ENCODE measurements at regions not wholly inside any gene's neighbourhood (a gene's known extent, or its start where the extent isn't known, plus 50 kb on each side); places are given as distances from the start of the nearest gene placed in this dataset.

- no peak overlapping the region for H3K4me3 ChIP-seq
- intact Hi-C loops (cut with DNase I) = no loop called here
- H3K27ac ChIP-seq = no peak overlapping the region
- no peak for TF ChIP-seq CTCF (IDR thresholded peaks at IDR 0.05)
- no peak for TF ChIP-seq POLR2A (IDR thresholded peaks at IDR 0.05)
- H3K9me3 ChIP-seq = no peaks in the 10 kb centered on the region
- H3K27me3 ChIP-seq = peaks cover 0 to 7% (median 0%) of the 10 kb centered on the region in 9 donors
- no peak for ATAC-seq
- WGBS, 4 donors = 73 to 90% (median 83%) methylated on average over 6 of the region's 6 CpGs
- no peak for DNase-seq
- no peaks in the 10 kb centered on the region for H3K4me1 ChIP-seq
- no peaks in the 10 kb centered on the region for H3K36me3 ChIP-seq
These were observed 78.9 kb upstream of the SPON1 start for GRCh38 chr11:13883589-13883988.

- no peaks in the 10 kb centered on the region for H3K36me3 ChIP-seq
- intact Hi-C loops (cut with DNase I) = no loop called here
- TF ChIP-seq CTCF (IDR thresholded peaks at IDR 0.05) (no peak), POLR2A (IDR thresholded peaks at IDR 0.05) (no peak)
- no peaks in the 10 kb centered on the region for H3K9me3 ChIP-seq
- no peaks in the 10 kb centered on the region for H3K4me1 ChIP-seq
- H3K27ac ChIP-seq = no peak overlapping the region
- ATAC-seq = no peak
- no peak overlapping the region for H3K4me3 ChIP-seq
- no peak for DNase-seq
- peaks cover 0 to 8% (median 0%) of the 10 kb centered on the region in 9 donors for H3K27me3 ChIP-seq
- 77 to 90% (median 90%) methylated on average over 9 of the region's 9 CpGs for WGBS, 4 donors
These were observed 78.2 kb upstream of the SPON1 start for GRCh38 chr11:13884158-13884799.

- intact Hi-C loops (cut with DNase I) = no loop called here
- Histone ChIP-seq H3K9me3 (no peaks in the 10 kb centered on the region), H3K4me3 (no peak overlapping the region), H3K27me3 (peaks cover 0 to 8% (median 0%) of the 10 kb centered on the region in 9 donors), H3K27ac (no peak overlapping the region), H3K36me3 (no peaks in the 10 kb centered on the region), H3K4me1 (no peaks in the 10 kb centered on the region)
- DNase-seq = no peak
- ATAC-seq = no peak
- 92 to 100% (median 99%) methylated on average over 1 of the region's 1 CpG for WGBS, 4 donors
- no peak for TF ChIP-seq POLR2A (IDR thresholded peaks at IDR 0.05)
- TF ChIP-seq CTCF (IDR thresholded peaks at IDR 0.05) = no peak
These were observed 77.4 kb upstream of the SPON1 start for GRCh38 chr11:13885083-13885482.

DNA sequence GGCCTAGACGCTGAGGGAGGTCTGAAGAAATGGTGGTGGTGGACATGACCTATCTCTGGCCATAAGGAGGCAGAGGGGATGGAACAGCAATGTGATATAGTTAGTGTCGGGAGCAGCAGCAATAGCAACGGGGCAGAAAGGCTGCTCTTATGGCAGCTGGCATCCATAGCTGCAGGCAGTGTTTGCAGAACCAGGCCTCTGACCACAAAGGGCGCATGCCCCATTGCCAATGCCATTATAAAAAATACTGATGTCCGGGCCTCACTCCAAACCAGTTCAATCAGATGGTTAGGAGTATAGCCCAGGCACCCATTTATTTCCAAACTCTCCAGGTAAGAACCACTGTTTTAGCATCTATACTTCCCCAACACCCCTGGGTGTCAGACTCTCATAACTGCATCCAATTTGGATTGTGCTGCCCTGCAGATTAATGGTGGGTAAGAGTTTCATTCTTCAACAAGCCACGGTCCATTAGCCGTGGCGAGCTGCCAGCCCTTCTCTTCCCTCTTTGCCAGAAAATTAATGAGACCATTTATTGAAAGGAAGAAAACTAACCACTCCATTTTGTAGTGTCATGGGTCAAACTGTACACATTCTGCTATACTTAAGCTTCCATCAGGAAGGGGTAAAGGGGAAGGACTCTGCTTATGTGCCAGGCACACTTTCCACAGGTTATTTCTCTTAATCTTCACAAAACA is 72.8 kb upstream of the SPON1 start:
- no peak for ATAC-seq
- Histone ChIP-seq H3K9me3 (no peaks in the 10 kb centered on the region), H3K27me3 (peaks cover 0 to 3% (median 0%) of the 10 kb centered on the region in 9 donors), H3K27ac (no peak overlapping the region), H3K4me1 (no peaks in the 10 kb centered on the region), H3K4me3 (no peak overlapping the region), H3K36me3 (no peaks in the 10 kb centered on the region)
- 72 to 79% (median 76%) methylated on average over 8 of the region's 8 CpGs for whole genome bisulfite sequencing, 4 donors
- DNase-seq = no peak
- intact Hi-C loops (cut with DNase I) = no loop called here
- TF ChIP-seq CTCF (IDR thresholded peaks at IDR 0.05) = no peak
- no peak for TF ChIP-seq POLR2A (IDR thresholded peaks at IDR 0.05)

Data from heart left ventricle (tissue), 16 donors.